ENCODE measurements at regions not wholly inside any gene's neighbourhood (a gene's known extent, or its start where the extent isn't known, plus 50 kb on each side); places are given as distances from the start of the nearest gene placed in this dataset.

DNA sequence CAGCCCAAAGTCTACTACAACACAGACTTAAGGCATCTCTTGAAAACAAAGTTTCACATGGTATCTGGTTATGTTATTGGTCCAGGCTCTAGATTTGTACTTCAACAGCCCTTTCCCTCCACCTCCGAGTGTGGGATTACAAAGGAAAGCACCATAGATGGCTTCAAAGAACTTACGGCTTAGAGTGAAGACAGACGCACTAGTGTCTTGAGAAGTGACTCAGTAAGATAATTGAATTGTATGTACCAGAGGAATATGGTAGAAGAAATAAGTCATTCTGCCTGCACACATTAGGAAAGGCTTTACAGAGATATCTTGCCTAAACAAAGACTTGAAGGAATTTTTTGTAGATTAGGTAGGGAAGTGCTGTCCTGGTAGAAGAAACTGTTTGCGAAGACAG, 392.3 kb upstream of the TNP1 start:
- TF ChIP-seq, protein P1, sequence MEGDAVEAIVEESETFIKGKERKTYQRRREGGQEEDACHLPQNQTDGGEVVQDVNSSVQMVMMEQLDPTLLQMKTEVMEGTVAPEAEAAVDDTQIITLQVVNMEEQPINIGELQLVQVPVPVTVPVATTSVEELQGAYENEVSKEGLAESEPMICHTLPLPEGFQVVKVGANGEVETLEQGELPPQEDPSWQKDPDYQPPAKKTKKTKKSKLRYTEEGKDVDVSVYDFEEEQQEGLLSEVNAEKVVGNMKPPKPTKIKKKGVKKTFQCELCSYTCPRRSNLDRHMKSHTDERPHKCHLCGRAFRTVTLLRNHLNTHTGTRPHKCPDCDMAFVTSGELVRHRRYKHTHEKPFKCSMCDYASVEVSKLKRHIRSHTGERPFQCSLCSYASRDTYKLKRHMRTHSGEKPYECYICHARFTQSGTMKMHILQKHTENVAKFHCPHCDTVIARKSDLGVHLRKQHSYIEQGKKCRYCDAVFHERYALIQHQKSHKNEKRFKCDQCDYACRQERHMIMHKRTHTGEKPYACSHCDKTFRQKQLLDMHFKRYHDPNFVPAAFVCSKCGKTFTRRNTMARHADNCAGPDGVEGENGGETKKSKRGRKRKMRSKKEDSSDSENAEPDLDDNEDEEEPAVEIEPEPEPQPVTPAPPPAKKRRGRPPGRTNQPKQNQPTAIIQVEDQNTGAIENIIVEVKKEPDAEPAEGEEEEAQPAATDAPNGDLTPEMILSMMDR (IDR thresholded peaks at IDR 0.05; ENCODE audit: unreplicated experiment), result no peak
- no peak for DNase-seq (ENCODE audit: low spot score)
- Mint-ChIP-seq H3K4me1 (ENCODE audit: unreplicated experiment) (peaks cover 12% of the 10 kb centered on the region), H3K4me3 (ENCODE audit: unreplicated experiment) (no peak overlapping the region), H3K36me3 (ENCODE audit: low read depth, unreplicated experiment) (no peaks in the 10 kb centered on the region), H3K27ac (ENCODE audit: unreplicated experiment) (no peak overlapping the region), H3K27me3 (ENCODE audit: unreplicated experiment) (peaks cover 3% of the 10 kb centered on the region), H3K9me3 (ENCODE audit: unreplicated experiment) (no peaks in the 10 kb centered on the region)

DNA sequence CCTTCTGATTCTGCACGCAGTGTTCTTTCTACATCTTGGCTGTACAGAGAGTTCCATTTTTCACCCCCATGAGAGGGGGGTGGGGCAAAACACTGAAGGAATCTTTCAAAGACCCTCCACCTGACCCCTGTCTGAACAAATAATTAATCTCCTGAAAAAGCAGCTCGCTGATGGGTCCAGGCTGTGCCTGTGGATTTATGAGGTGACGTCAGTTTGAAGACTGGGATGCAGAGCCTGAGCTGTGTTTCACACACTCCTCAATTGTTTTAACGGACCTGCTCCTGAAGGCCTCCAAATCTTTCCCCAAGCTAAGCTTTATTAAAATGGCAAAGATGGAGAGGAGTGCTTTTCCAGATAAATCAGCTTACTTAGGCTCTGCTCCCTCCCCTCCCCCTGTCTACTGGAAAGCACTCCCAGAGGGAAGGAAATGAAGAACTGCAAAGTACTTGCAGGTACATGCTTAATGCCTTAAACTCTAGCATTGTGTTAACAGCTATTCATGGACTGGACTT, 390.2 kb upstream of the TNP1 start:
- Mint-ChIP-seq H3K27me3 (ENCODE audit: unreplicated experiment) (peaks cover 2% of the 10 kb centered on the region), H3K4me3 (ENCODE audit: unreplicated experiment) (no peak overlapping the region), H3K36me3 (ENCODE audit: low read depth, unreplicated experiment) (no peaks in the 10 kb centered on the region), H3K9me3 (ENCODE audit: unreplicated experiment) (no peaks in the 10 kb centered on the region), H3K4me1 (ENCODE audit: unreplicated experiment) (no peaks in the 10 kb centered on the region), H3K27ac (ENCODE audit: unreplicated experiment) (no peak overlapping the region)
- TF ChIP-seq, protein P1 (IDR thresholded peaks at IDR 0.05; ENCODE audit: unreplicated experiment), result no peak
- no peak for DNase-seq (ENCODE audit: low spot score)

DNA sequence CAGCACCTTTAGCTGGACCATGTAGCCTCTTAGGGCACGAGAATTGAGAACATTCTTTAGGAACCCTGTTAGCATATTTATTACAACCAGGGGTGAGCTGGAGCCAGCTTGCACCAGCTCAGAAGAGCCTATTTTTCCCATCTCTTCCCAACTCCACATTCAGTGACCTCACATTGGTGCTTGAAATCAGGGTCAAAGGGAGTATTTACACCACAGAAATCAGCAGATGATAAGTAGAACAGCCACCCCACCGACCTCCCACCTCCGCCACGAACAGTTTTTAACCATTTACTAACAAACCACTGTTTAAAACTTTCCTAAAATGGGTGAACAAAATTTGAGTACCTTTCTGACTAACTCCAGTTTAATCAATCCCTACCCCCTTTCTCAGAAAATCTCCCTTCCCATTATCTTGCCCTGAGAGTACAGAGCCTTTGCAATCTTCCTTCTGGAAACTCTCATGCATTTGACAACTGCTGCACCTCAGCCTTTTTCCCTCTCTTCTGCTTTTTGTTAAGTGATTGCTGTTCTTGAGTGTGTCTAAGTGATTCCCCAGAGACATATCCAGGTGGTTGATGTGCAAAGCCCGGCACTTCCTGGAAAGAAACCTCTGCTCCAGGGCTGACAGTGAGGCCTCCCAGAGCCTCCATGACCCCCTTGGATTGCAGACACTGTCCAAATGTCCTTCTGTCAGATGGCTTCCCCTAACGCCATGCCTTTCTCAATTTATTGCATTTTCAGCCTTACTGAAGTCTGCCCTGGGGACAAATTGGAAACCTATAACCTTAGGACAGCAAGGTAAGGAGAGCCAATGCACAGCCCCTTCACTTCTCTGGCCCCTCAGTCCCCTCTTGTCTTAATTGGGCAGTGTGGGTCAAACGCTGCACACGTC, 389.5 kb upstream of the TNP1 start:
- no peaks in the 10 kb centered on the region for H3K36me3 Mint-ChIP-seq (ENCODE audit: low read depth, unreplicated experiment)
- no peaks in the 10 kb centered on the region for H3K4me1 Mint-ChIP-seq (ENCODE audit: unreplicated experiment)
- no peak for DNase-seq (ENCODE audit: low spot score)
- no peak overlapping the region for H3K27ac Mint-ChIP-seq (ENCODE audit: unreplicated experiment)
- peaks cover 2% of the 10 kb centered on the region for H3K27me3 Mint-ChIP-seq (ENCODE audit: unreplicated experiment)
- H3K4me3 Mint-ChIP-seq (ENCODE audit: unreplicated experiment), result no peak overlapping the region
- TF ChIP-seq, protein P1 (IDR thresholded peaks at IDR 0.05; ENCODE audit: unreplicated experiment), result no peak
- H3K9me3 Mint-ChIP-seq (ENCODE audit: unreplicated experiment), result no peaks in the 10 kb centered on the region

DNA sequence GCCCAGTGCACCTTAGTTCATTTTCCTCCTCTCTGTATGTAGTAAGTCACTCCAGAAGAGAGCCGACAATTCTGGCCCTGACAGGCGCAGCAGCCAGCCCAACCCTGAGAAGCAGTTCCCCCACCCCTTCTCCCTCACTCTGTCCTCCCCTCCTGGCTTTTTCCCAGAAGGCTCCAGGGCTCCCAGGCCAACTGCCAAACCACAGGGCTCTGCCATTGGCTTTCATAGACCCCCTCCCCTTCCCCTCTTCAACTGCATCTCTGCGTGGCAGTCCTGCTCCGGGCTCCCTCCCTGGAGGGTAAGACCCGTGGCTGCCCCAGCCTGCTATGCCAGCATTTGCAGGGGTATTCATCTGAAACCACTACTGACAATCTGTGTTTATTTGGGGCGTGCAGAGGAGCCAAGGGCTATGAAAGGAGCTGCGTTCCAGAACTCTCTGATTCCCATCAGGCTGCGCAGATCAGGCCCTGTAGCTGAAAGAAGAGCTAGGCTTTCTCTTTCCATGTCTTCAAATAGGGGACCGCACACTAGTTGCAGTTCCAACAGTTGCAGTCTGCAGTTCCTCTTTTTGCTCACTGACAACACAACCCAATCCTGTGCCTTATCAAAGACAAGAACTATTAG, 388.6 kb upstream of the TNP1 start:
- Mint-ChIP-seq H3K27me3 (ENCODE audit: unreplicated experiment) (no peaks in the 10 kb centered on the region), H3K27ac (ENCODE audit: unreplicated experiment) (no peak overlapping the region), H3K4me3 (ENCODE audit: unreplicated experiment) (no peak overlapping the region), H3K36me3 (ENCODE audit: low read depth, unreplicated experiment) (no peaks in the 10 kb centered on the region), H3K9me3 (ENCODE audit: unreplicated experiment) (no peaks in the 10 kb centered on the region), H3K4me1 (ENCODE audit: unreplicated experiment) (no peaks in the 10 kb centered on the region)
- TF ChIP-seq, protein P1 (IDR thresholded peaks at IDR 0.05; ENCODE audit: unreplicated experiment), result no peak
- DNase-seq (ENCODE audit: low spot score), result no peak

DNA sequence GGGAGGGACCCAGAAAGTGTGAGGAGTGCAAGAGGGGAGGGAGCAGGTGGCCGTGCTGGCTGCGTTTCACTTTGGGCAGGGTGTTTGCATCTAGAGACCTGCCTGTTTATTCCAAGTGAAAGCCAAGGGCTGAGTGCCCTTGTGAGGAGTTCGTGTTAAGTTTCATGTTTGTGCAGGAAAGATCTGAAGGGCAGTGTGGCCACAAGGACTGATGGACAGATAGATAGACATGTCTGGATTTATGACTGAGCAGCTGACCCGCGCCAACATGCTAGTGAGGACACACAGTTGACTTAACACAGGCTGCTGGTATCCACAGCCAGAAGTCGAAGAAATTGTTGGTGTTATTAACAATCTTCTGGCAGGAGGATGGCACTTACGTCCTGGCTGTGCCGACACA, 387.6 kb upstream of the TNP1 start:
- TF ChIP-seq, protein P1 (IDR thresholded peaks at IDR 0.05; ENCODE audit: unreplicated experiment), result no peak
- H3K9me3 Mint-ChIP-seq (ENCODE audit: unreplicated experiment), result no peaks in the 10 kb centered on the region
- no peak overlapping the region for H3K27ac Mint-ChIP-seq (ENCODE audit: unreplicated experiment)

More for the DNA sequence above, 387.6 kb upstream of the TNP1 start:
- no peaks in the 10 kb centered on the region for H3K27me3 Mint-ChIP-seq (ENCODE audit: unreplicated experiment)
- H3K4me3 Mint-ChIP-seq (ENCODE audit: unreplicated experiment), result no peak overlapping the region
- DNase-seq (ENCODE audit: low spot score), result no peak
- no peaks in the 10 kb centered on the region for H3K4me1 Mint-ChIP-seq (ENCODE audit: unreplicated experiment)
- no peaks in the 10 kb centered on the region for H3K36me3 Mint-ChIP-seq (ENCODE audit: low read depth, unreplicated experiment)
